GM21619 (cell line): ENCODE measurements at regions not wholly inside any gene's neighbourhood (a gene's known extent, or its start where the extent isn't known, plus 50 kb on each side); places are given as distances from the start of the nearest gene placed in this dataset.

Source experiments
- ATAC-seq: cut with Tn5 transposase; IDR thresholded peaks from one replicate; pipeline ENCODE4 v1.9.1; 2021; ENCODE audit not compliant: unreplicated experiment

- no peak for ATAC-seq
These were observed 88.2 kb upstream of the STT3B start for GRCh38 chr3:31444220-31445142.

- ATAC-seq: no peak
These were observed 87.0 kb upstream of the STT3B start for GRCh38 chr3:31445701-31446100.

- peak; percentile 56 for ATAC-seq
These were observed 84.5 kb upstream of the STT3B start for GRCh38 chr3:31448035-31448881.

- peak; percentile 32 for ATAC-seq
These were observed 83.9 kb upstream of the STT3B start for GRCh38 chr3:31448882-31449243.

GRCh38 chr3:31449318-31449717, 83.4 kb upstream of the STT3B start:
- no peak for ATAC-seq

- ATAC-seq: no peak
These were observed 82.4 kb upstream of the STT3B start for GRCh38 chr3:31450345-31450744.

GRCh38 chr3:31452495-31453106, 80.1 kb upstream of the STT3B start:
- ATAC-seq: no peak

GRCh38 chr3:31453430-31453829, 79.3 kb upstream of the STT3B start:
- no peak for ATAC-seq

GRCh38 chr3:31455524-31455923, 77.2 kb upstream of the STT3B start:
- ATAC-seq: no peak

- no peak for ATAC-seq
These were observed 76.4 kb upstream of the STT3B start for GRCh38 chr3:31456373-31456772.

- ATAC-seq: no peak
These were observed 71.3 kb upstream of the STT3B start for GRCh38 chr3:31461426-31461825.

- ATAC-seq: peak; percentile 80
These were observed 70.6 kb upstream of the STT3B start for GRCh38 chr3:31462050-31462569.

- no peak for ATAC-seq
These were observed 66.7 kb upstream of the STT3B start for GRCh38 chr3:31465999-31466398.

- ATAC-seq: no peak
These were observed 65.9 kb upstream of the STT3B start for GRCh38 chr3:31466866-31467265.

- no peak for ATAC-seq
These were observed 64.3 kb upstream of the STT3B start for GRCh38 chr3:31468433-31468832.

- no peak for ATAC-seq
These were observed 63.3 kb upstream of the STT3B start for GRCh38 chr3:31469385-31469784.

GRCh38 chr3:31472479-31473390, 60.0 kb upstream of the STT3B start:
- no peak for ATAC-seq

- ATAC-seq: no peak
These were observed 56.5 kb upstream of the STT3B start for GRCh38 chr3:31476209-31476608.

- ATAC-seq: no peak
These were observed 53.3 kb upstream of the STT3B start for GRCh38 chr3:31479431-31479830.

- no peak for ATAC-seq
These were observed 51.0 kb upstream of the STT3B start for GRCh38 chr3:31481697-31482096.
